OCI-LY3 (cell line): ENCODE measurements at regions not wholly inside any gene's neighbourhood (a gene's known extent, or its start where the extent isn't known, plus 50 kb on each side); places are given as distances from the start of the nearest gene placed in this dataset.

Source experiments
- H2AFZ ChIP-seq: fragments of 200-600, 300-600 bp; shearing (Covaris generic); 2 replicates; pipeline ENCODE4 v1.6.0; 2014; ENCODE audit warnings: antibody characterized with exemption, low read depth, low read length
- H3K27ac ChIP-seq: fragments of 200-600, 300-600 bp; sonication (generic); 2 replicates; pipeline ENCODE4 v1.5.1; 2014; ENCODE audit warnings: mild to moderate bottlenecking, low read length, moderate library complexity, mixed read lengths
- H3K27me3 ChIP-seq: fragments of 200-600, 300-600 bp; sonication (generic); 2 replicates; pipeline ENCODE4 v1.6.1; 2014; ENCODE audit warnings: low read depth, low read length, mixed read lengths
- H3K36me3 ChIP-seq: fragments of 200-600, 300-600 bp; sonication (generic); replicated peaks from 2 replicates; pipeline ENCODE3; 2014; ENCODE audit warnings: low read depth, low read length, mixed read lengths
- H3K4me1 ChIP-seq: fragments of 300-600, 200-600 bp; sonication (generic); 2 replicates; pipeline ENCODE4 v1.6.1; 2014; ENCODE audit warnings: low read length, mixed read lengths
- H3K4me2 ChIP-seq: fragments of 200-600, 300-600 bp; sonication (generic); 2 replicates; pipeline ENCODE4 v1.6.1; 2014; ENCODE audit warnings: low read length, mixed read lengths
- H3K4me3 ChIP-seq: fragments of 300-600, 200-600 bp; sonication (generic); 2 replicates; pipeline ENCODE4 v1.5.1; 2014; ENCODE audit warnings: antibody characterized with exemption, mild to moderate bottlenecking, low read length, moderate library complexity
- H3K79me2 ChIP-seq: fragments of 300-600, 200-600 bp; shearing (Covaris generic); 2 replicates; pipeline ENCODE4 v1.6.1; 2014; ENCODE audit warnings: mild to moderate bottlenecking, low read length, mixed read lengths
- H3K9ac ChIP-seq: fragments of 300-600, 200-600 bp; shearing (Covaris generic); 2 replicates; pipeline ENCODE4 v1.6.0; 2014; ENCODE audit warnings: mild to moderate bottlenecking, low read length, moderate library complexity
- H3K9me3 ChIP-seq: fragments of 200-600, 300-600 bp; shearing (Covaris generic); 2 replicates; pipeline ENCODE4 v1.6.1; 2014; ENCODE audit warnings: low read length, mixed read lengths; ENCODE audit not compliant: insufficient read depth
- H4K20me1 ChIP-seq: fragments of 200-600, 300-600 bp; sonication (generic); 2 replicates; pipeline ENCODE4 v1.6.1; 2016; ENCODE audit warnings: low read length, mixed read lengths; ENCODE audit not compliant: insufficient read depth
- CTCF ChIP-seq: fragments of 200-600, 300-600 bp; sonication (generic); IDR thresholded peaks from 2 replicates; pipeline ENCODE4 v1.5.1; 2014; ENCODE audit warnings: antibody characterized with exemption, low read length, low read depth
- EZH2phosphoT487 ChIP-seq: fragments of 200-600 bp; shearing (Covaris generic); IDR thresholded peaks from 2 replicates; pipeline ENCODE4 v1.6.1; 2018; ENCODE audit warnings: antibody characterized with exemption, mixed run types, low read depth

DNA sequence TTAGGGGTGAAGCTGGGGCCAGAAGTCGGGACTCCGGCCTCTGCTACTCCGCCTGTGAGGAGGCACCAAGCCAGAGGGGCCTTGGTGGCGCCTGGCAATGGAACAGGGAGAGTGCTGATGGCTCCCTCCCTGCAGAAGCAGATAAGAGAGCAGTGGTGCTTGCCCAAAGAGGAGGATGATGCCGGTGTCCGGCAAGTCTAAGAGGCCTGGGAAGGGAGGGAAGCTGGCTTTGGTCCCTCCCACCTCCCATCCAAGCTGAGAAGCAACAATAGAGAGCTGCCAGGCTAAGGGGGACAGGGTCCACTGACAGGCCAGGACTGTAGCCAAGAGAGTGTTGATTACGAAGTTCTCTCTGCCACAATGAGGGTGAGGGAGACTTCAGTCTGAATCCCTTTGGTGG, 479.5 kb downstream of the TNS1 start:
- no peak overlapping the region for H3K9ac ChIP-seq
- H3K79me2 ChIP-seq, result no peaks in the 10 kb centered on the region
- TF ChIP-seq CTCF, result no peak
- TF ChIP-seq EZH2phosphoT487, result no peak
- H3K4me1 ChIP-seq, result no peaks in the 10 kb centered on the region
- no peak overlapping the region for H3K27ac ChIP-seq
- H3K36me3 ChIP-seq, result no peaks in the 10 kb centered on the region
- no peak overlapping the region for H3K4me2 ChIP-seq
- H3K4me3 ChIP-seq, result no peak overlapping the region
- no peaks in the 10 kb centered on the region for H4K20me1 ChIP-seq
- H2AFZ ChIP-seq, result no peak overlapping the region
- H3K9me3 ChIP-seq, result no peaks in the 10 kb centered on the region
- no peaks in the 10 kb centered on the region for H3K27me3 ChIP-seq

DNA sequence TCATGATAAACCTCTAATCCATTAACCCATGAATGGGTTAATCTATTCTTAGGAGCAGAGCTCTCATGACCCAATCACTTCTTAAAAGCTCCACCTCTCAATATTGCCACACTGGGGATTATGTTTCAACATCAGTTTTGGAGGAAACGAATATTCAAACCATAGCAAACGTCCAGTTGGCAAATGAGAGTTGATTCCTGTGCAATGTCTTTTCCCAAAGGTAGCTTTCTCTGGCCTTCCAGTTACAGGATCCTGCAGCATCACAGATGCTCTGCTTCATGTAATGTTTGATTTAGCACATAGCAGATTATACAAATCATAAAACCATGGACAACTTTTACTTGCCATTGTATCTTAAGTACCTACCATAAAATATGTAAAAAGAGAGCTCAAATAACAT, 481.0 kb downstream of the TNS1 start:
- H3K27me3 ChIP-seq, result no peaks in the 10 kb centered on the region
- no peak overlapping the region for H3K27ac ChIP-seq
- no peak overlapping the region for H2AFZ ChIP-seq
- no peaks in the 10 kb centered on the region for H3K9me3 ChIP-seq
- H3K36me3 ChIP-seq, result no peaks in the 10 kb centered on the region
- no peaks in the 10 kb centered on the region for H4K20me1 ChIP-seq
- H3K79me2 ChIP-seq, result no peaks in the 10 kb centered on the region
- no peak for TF ChIP-seq CTCF
- no peak for TF ChIP-seq EZH2phosphoT487
- no peak overlapping the region for H3K4me2 ChIP-seq
- no peak overlapping the region for H3K4me3 ChIP-seq
- H3K4me1 ChIP-seq, result no peaks in the 10 kb centered on the region
- no peak overlapping the region for H3K9ac ChIP-seq

GRCh38 chr2:217520356-217521010, 482.3 kb downstream of the TNS1 start:
- no peak overlapping the region for H3K9ac ChIP-seq
- TF ChIP-seq EZH2phosphoT487, result no peak
- TF ChIP-seq CTCF, result no peak
- H3K79me2 ChIP-seq, result no peaks in the 10 kb centered on the region
- H3K4me1 ChIP-seq, result no peaks in the 10 kb centered on the region
- H3K27ac ChIP-seq, result no peak overlapping the region
- H3K36me3 ChIP-seq, result no peaks in the 10 kb centered on the region
- no peak overlapping the region for H3K4me2 ChIP-seq
- no peaks in the 10 kb centered on the region for H3K9me3 ChIP-seq
- H3K27me3 ChIP-seq, result no peaks in the 10 kb centered on the region
- H2AFZ ChIP-seq, result no peak overlapping the region
- H3K4me3 ChIP-seq, result no peak overlapping the region
- no peaks in the 10 kb centered on the region for H4K20me1 ChIP-seq

DNA sequence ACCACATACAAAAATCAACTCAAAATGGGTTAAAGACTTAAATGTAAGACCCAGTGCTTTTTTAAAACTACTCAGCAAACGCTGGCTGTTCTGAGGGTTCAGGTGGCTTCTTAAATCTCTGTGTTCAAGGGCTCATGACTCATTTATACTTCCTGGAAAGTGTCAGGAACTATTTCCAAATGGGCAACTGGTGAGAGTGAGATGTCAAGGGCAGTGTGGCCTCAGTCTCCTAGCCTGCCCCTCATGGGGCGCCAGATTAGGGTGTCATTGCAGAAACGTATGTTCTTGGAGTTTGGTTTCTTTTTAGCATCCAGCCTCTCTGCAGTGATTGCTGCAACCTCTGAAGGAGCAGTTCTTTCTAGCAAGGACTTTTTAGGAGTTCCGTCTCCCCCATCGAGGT, 485.4 kb downstream of the TNS1 start:
- Histone ChIP-seq H4K20me1 (no peaks in the 10 kb centered on the region), H3K27ac (no peak overlapping the region), H3K36me3 (no peaks in the 10 kb centered on the region), H3K79me2 (no peaks in the 10 kb centered on the region), H3K4me3 (no peak overlapping the region), H3K4me1 (no peaks in the 10 kb centered on the region), H3K9me3 (no peaks in the 10 kb centered on the region), H3K9ac (no peak overlapping the region), H2AFZ (no peak overlapping the region), H3K27me3 (no peaks in the 10 kb centered on the region), H3K4me2 (no peak overlapping the region)
- TF ChIP-seq EZH2phosphoT487, result no peak
- TF ChIP-seq CTCF, result no peak
